NCI-H345 treated with DMSO at 0.1 percent for 48 hours (cell line): ENCODE measurements at regions not wholly inside any gene's neighbourhood (a gene's known extent, or its start where the extent isn't known, plus 50 kb on each side); places are given as distances from the start of the nearest gene placed in this dataset.
A peak's percentile ranks its signal among the peaks of the same experiment; 100 is the strongest.
"Not testable (repeated sequence)": the region's sequence is repeated elsewhere in the genome, so short reads cannot be mapped to it uniquely, and the experiment has no call there.

ENCODE experiments used
- DNase-seq: peaks from one replicate; lab custom pipeline; 2025; ENCODE audit not compliant: unreplicated experiment; lab: John Stamatoyannopoulos, UW

DNA sequence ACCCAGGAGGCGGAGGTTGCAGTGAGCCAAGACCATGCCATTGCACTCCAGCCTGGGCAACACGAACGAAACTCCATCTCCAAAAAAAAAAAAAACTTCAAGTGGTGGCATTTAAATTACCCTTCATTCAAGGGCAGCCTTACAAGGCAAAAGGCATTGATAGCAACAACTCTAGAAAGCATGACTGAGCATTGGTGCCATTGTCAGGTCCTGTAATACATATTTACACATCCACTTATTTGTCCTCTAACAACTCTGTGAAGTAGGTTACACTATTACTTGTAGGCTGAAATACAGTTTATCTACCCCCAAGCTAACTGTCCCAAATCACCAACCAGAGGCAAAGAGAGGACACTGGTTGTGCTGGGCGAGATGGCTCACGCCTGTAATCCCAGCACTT, 52.7 kb upstream of the LARP1 start:
- no peak for DNase-seq

DNA sequence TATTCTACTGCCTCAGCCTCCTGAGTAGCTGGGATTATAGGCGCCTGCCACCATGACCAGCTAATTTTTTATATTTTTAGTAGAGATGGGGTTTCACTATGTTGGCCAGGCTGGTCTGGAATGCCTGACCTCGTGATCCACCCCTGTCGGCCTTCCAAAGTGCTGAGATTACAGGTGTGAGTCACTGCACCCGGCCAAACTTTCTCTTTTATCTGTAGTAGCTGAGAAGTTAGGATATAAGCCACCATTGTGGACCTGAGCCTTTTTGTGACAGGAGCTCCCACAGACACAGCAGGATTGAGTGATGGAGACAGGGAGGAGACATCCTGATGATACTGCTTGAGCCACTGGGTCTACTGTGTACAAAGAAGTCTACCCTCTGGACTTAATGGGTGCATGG, 53.5 kb upstream of the LARP1 start:
- DNase-seq, result not testable (repeated sequence)

DNA sequence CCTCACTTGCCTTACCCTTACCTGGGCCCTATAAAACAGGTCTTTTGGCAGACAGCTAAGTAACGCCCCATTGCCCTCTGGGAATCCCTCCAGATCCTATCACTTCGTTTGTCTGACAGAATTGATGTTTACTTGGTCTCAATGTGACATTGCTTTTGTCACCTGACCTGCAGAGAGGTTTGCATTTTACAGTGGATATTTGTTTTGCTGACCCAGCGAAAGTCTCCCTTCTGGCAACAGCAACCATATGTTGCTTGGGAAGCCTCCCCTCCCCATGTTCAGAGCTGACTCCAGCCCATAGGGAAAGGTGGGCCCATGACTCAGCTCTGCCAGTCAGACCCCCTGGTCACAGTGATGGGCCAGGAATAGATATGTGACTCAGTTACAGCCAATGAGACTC, 54.0 kb upstream of the LARP1 start:
- peak; percentile 18 for DNase-seq

DNA sequence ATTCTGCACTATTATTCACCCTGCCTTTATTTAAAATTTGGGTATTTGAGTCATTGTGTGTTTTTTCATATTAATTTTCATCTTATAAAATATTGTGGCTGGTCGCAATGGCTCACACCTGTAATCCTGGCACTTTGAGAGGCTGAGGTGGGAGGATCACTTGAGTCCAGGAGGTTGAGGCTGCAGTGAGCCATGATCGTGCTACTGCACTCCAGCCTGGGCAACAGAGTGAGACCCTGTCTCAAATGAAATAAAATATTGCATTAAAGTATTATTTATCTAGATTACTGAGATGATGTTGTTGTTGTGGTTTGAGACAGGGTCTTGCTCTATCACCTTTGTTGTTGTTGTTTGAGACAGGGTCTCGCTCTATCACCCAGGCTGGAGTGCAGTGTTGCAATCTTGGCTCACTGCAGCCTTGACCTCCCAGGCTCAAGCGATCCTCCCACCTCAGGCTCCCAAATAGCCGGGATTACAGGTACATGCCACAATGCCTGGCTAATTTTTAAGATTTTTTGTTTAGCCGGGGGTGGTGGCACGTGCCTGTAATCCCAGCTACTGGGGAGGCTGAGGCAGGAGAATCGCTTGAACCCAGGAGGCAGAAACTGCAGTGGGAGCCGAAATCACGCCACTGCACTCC, 54.8 kb upstream of the LARP1 start:
- not testable (repeated sequence) for DNase-seq

DNA sequence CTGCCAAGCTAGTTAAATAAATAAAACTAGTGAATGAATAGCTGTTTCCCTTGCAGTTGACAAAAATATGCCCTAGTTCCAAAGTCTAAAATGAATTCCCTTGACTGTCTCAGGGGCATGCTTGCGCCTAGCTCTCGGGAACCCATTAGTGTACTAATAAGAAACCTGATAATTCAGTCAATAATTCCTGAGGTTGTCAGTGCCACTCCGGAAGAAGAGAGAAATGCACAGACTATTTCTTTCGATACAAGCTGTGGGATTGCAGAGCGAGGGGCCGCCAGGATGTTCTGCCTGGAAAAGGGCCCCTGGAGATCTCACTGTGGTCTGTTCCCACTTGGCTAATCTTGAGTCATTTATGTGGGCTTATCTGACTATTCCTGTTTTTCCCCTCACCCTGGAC, 56.4 kb upstream of the LARP1 start:
- no peak for DNase-seq

DNA sequence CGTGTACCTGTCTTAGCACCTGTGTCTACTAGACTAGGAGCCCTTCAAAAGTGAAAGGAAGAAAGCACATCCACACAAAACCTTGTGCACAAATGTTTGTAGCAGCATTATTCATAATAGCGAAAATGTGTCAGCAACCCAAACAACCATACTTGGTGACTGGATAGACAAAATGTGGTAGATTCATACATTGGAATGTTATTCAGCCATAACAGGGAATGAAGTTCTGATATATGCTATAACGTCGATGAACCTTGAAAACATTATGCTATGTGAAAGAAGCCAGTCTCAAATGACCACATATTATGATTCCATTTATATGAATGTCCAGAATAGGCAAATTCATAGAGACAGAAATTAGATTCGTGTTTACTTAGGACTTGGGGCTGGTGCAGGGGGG, 57.8 kb upstream of the LARP1 start:
- no peak for DNase-seq

DNA sequence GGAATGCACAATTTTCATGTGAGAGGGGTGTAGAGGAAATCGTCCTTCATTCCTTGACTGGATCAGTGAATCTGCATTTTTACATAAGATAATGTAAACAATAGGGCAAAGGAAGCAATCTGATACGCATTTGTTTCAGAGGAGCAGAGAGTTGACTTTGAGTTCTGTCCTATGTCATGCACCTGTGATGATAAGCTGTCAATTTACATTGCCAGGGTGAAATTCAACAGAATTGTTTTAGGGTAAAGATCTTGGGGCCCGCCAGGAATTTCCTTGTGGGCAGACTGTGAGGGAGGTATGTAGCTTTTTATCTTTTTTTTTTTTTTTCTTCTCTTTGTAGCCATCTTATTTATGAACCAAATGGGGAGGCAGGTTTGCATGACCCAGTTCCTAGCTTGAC, 58.3 kb upstream of the LARP1 start:
- no peak for DNase-seq

DNA sequence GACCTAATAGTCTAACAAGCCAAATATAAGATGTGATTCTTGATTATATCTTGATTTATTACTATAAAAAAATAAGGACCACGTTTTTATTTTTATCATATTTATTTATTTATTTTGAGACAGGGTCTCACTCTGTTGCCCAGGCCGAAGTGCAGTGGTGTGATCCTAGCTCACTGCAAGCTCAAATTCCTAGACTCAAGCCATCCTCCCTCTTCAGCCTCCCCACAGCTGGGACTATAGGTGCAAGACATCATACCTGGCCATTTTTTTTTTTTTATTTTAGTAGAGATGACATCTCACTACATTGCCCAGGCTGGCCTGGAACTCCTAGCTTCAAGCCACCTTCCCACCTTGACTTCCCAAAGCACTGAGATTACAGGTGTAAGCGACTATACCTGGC, 61.0 kb upstream of the LARP1 start:
- no peak for DNase-seq

DNA sequence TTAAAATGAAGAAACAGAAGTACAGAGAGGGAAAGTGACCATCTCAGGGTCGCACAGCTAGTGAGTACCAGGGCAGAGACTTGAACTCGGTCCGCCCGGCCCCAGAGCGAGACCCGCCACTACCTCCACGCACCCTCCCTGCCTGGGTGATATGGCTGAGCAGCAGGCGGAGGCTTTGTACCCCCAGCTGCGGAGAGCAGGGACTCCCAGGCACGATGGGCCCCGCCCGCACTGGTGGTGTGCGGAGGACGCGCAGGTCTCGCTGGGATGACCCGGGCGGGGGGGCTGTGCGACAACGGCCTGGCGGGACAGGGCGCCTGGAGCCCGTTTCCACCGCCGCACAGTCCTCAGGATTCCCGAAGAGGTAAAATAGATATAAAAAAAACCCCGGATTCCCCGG, 64.7 kb upstream of the LARP1 start:
- DNase-seq, result no peak

DNA sequence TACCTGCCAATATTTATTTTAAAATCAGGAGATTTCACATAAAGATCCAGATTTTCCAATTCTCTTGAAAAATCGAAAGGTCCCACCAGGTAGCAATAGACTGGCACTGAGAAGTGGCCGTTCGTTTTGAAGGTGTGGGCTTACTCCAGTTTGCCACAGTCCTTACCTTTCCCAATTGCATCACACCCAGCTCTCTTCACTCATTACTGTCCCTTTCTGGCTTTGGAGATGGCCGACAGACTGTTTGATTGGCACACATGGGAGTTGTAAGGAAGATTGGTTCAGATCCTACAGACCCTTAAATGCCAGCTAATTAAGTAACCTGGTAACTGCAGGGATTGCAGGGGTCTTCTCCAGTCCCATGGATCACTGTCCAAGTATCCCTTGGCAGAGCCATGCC, 68.7 kb upstream of the LARP1 start:
- no peak for DNase-seq

DNA sequence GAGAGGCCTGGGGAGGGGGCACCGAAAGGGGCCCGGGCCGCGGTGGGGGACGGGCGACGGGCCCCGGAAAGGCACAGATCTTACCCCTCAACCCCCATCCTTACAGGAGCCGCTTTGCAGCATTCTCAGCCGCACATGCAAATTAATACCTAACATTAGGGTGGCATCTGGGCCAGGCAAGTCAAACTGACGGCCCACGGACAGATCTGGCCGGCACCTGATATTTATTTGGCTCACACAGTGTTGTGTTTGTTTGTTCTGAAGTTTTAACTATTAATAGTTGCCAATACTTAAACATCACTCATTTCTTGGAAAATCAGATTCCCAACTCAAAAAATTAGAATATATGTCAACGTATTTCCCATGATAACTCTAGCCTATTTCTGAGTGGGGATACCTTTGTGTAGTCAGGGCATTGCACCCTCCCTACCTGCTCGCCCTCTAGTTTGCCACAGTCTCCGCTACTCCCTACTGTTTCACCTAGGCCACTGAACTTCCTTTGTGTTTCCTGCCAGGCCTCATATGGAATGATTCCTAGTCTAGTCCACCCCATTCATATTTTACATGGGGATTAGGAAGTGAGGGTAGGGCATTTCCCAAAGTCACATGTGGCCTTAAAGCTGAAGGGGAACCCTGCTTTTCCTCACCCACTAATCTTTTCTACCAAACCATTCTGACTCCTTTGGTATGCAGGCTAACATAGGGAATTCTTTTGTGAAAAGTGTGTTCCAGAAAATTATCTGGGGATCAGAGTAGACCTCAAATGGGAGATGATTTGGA, 71.9 kb upstream of the LARP1 start:
- no peak for DNase-seq

DNA sequence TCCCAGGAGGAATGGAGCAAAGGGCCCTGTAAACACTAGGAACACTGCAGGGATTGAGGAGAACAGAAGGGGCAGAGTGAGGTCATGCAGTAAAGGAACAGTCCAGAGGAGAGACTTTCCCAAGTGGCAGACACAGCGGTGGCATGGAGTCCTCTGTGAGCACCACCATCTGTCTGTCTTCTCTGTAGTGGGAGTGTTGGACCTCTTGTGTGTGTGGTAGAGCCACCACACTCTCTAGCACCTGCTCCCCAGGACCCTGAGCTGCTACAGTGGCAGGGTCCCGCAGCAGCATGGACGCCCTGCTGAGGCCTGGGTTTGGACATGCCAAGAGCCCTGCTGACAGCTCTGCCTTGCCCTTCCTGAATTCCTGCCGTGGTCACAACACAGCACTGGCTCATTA, 75.7 kb upstream of the LARP1 start:
- no peak for DNase-seq

DNA sequence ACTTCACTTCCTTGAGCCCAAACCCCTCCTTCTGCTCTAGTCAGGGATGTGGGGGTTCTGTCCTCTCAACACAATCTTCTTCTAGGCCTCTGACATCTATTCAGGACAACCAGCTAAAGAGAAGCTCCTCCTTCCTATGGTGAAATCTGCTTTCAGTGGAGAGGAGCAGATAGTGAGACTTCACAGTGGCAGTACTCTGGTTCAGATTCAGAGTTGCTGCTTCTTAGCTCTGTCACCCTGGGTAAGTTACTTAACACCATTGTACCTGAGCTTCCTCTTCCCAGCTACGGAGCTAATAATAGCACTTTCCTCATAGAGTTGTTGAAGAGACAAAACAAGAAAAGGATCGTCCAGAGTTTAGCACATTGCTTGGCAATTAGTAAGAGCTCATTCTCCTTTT, 77.3 kb upstream of the LARP1 start:
- no peak for DNase-seq

DNA sequence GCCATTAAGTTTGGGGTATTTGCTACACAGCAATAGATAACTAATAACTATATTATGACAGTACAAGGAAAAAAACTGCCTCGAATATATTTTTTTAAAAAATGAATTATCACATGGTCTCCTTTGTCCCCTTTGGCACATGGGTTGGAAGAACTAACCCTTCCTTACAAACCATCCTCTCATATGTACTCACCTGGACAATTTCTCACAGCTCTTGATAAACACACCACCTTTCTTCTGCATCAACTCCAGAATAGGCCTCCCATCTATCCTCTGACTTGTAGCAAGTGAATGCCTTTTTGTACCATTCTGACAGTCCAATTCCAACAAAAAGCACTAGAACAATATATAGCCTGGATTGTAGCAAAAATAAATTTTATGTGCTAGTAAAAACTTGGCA, 78.7 kb upstream of the LARP1 start:
- DNase-seq, result no peak

DNA sequence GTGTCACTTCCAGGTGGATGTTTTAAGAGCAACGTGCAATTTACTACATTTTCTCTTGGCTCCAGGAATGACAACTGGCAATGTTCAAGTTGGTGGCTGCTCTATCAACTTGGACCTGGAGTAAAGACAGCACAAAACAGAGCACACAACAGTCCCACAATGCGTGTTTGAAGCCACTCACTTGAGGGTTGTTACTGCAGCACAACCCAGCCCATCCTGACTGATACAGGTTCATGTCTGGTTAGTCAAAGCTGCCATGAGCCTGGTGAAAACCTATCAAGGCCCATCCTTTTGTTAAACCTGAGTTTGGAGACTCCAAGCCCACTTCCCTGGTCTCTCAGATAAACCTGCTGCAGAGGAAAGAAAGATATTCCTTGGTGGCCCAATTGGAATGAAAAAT, 81.1 kb upstream of the LARP1 start:
- no peak for DNase-seq

DNA sequence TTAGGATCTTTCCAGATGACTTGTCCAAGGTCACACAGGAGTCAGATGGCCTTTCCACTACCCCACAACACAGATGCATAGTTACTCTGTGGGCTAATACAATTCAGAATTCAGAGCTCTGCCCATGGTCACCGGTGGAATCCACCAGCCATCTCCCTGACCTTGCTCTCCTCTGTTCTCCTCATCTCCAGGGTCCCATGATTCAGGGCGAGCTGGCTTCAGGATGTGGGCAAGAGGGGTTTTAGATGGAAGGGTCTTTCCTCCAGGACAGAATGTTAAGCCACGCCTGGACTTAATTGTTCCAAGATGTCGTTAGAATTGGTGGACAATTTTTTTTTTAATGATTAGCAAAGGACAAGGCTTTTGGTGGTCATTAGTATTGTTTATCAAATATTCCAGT, 81.7 kb upstream of the LARP1 start:
- DNase-seq, result no peak

DNA sequence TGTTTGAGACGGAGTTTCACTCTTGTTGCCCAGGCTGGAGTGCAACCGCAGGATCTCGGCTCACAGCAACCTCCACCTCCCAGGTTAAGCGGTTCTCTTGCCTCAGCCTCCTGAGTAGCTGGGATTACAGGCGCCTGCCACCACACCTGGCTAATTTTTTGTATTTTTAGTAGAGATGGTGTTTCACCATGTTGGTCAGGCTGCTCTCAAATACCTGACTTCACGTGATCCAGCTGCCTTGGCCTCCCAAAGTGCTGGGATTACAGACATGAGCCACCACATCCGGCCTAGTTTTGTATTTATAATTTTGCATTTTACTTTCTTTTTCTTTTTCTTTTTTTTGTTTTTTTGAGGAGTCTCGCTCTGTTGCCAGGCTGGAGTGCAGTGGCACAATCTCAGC, 85.3 kb upstream of the LARP1 start:
- DNase-seq, result not testable (repeated sequence)

DNA sequence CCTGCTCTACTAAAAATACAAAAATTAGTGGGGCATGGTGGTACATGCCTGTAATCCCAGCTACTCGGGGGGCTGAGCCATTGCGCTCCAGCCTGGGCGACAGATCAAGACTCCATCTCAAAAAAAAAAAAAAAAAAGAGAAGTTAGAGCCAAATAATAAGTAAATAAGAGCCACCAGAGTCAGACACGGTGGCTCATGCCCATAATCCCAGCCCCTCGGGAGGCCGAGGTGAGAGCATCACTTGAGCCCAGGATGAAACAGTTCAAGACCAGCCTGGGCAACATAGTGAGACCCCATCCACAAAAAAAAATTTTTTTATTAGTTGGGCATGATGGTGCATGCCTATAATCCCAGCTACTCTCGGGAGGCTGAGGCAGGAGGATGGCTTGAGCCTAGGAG, 85.8 kb upstream of the LARP1 start:
- DNase-seq, result no peak

DNA sequence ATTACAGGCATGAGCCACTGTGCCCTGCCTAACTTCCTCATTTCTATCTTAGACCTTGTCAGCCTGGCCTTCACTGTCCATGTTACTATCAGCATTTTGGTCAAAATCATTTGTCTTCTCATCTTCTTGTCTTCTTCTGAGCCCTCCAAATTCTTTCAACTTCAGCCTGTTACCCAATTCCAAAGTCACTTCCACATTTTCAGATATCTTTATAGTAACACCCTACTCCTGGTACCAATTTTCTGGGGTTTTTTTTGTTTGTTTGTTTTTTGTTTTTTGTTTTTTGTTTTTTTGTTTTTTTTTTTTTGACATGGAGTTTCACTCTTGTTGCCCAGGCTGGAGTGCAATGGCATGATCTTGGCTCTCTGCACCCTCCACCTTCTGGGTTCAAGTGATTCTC, 90.3 kb upstream of the LARP1 start:
- DNase-seq, result no peak

DNA sequence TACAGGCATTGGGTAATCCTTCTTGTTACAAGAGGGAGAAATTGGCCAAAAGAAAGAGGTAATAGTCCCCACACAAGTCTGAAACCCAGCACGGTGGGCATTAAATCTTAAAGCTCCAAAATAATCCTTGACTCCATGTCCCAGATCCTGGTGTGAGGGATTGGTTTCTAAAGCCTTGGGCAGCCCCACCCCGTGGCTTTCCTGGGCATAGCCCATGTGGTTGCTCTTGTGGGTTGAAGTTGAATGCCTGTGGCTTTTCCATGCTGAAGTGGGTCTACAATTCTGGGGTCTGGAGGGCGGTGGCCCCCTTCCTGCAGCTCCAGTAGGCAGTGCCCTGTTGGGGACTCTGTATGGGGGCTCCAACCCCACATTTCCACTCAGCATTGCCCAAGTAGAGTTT, 91.8 kb upstream of the LARP1 start:
- DNase-seq, result no peak

DNA sequence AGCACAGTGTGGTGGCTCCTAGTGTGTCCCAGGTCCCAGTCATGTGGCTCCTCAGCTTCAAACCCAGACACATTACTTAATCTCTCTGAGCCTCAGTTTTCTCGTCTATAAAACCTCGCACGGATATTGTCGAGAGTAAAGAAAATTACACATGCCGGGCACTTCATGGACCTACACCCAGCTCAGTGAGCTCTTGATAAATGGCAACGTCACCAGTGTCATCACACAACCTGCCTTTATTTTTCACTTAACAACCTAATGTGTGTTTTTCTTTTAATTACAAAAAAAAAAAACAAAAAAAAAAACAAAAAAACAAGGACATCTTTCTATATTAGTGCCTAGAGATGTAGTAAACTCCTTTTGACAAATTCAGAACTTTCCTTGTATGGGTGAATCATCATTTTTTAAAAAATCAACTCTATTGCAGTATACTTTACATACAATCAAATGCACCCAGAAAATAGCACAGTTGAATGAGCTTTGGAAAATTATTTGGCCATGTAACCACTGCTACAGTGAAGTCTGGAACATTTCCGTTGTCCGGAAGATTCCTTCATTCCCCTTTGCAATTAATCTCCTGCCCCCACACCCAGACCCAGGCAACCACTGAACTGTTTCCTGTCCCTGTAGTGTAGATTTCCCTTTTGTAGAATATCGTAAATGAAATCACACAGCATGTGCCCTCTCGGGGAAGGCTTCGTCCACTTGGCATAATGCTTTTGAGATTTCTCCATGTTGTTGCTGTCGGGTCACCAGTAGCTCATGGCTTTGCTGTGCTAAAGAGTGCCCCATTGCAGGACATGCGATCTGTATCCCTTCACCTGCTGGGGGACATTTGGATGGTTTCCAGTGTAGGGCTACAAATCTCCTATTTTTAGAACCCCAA, 100.4 kb upstream of the LARP1 start:
- no peak for DNase-seq
